ENCODE measurements at regions not wholly inside any gene's neighbourhood (a gene's known extent, or its start where the extent isn't known, plus 50 kb on each side); places are given as distances from the start of the nearest gene placed in this dataset.
"Not testable (repeated sequence)": the region's sequence is repeated elsewhere in the genome, so short reads cannot be mapped to it uniquely, and the experiment has no call there.

DNA sequence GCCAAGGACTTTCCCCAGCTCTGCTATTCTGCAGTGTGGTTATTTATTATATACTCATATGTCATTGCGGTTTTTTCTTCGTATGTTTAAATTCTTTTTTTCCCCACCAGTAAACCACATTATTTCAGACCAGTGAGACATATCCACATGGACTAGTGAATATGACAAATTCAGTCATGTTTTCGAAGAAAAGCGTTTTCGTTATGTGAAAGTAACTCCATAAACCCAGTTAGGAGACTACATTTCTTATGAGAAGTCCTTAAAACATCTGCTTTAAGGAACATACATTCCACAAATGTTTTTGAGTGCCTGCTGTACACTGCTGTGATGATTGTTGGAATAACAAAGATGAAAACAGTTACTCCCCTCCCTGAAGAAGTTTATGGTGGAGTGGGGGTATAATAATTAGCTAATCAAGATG is 591.8 kb upstream of the CLINT1 start:
- Mint-ChIP-seq H3K4me1 (ENCODE audit: low read depth in 2 of 2) (no peaks in the 10 kb centered on the region), H3K27me3 (peaks cover 10% of the 10 kb centered on the region in 2 donors), H3K9me3 (peaks cover 4 to 5% of the 10 kb centered on the region in 2 donors), H3K4me3 (no peak overlapping the region), H3K27ac (no peak overlapping the region), H3K36me3 (ENCODE audit: insufficient read depth) (no peaks in the 10 kb centered on the region)
- DNase-seq (no peak), ATAC-seq (replicated peaks) (no peak)

DNA sequence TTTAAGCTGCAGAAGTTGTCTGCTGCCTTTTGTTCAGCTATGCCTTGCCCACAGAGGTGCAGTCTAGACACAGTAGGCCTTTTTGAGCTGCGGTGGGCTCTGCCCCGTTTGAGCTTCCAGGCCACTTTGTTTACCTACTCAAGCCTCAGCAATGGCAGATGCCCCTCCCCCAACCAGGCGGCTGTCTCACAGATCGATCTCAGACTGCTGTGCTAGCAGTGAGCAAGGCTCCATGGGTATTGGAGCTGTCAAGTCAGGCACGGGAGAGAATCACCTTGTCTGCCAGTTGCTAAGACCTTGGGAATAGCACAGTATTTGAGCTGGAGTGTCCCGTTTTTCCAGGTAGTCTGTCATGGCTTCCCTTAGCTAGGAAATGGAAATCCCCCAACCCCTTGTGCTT is 587.8 kb upstream of the CLINT1 start:
- not testable (repeated sequence) for H3K4me1 Mint-ChIP-seq (ENCODE audit: low read depth in 2 of 2); H3K27ac Mint-ChIP-seq; H3K9me3 Mint-ChIP-seq; ATAC-seq (replicated peaks); H3K4me3 Mint-ChIP-seq; H3K36me3 Mint-ChIP-seq (ENCODE audit: insufficient read depth); DNase-seq
- H3K27me3 Mint-ChIP-seq: peaks cover 10% of the 10 kb centered on the region in 2 donors

DNA sequence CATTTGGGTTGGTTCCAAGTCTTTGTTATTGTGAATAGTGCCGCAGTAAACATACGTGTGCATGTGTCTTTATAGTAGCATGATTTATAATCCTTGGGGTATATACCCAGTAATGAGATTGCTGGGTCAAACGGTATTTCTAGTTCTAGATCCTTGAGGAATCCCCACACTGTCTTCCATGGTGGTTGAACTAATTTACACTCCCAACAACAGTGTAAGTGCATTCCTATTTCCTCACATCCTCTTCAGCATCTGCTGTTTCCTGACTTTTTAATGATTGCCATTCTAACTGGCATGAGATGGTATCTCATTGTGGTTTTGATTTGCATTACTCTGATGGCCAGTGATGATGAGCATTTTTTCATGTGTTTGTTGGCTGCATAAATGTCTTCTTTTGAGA is 580.3 kb upstream of the CLINT1 start:
- not testable (repeated sequence) for DNase-seq; H3K27ac Mint-ChIP-seq; H3K4me3 Mint-ChIP-seq; H3K27me3 Mint-ChIP-seq; H3K36me3 Mint-ChIP-seq (ENCODE audit: insufficient read depth); H3K4me1 Mint-ChIP-seq (ENCODE audit: low read depth in 2 of 2); H3K9me3 Mint-ChIP-seq; ATAC-seq (replicated peaks)

DNA sequence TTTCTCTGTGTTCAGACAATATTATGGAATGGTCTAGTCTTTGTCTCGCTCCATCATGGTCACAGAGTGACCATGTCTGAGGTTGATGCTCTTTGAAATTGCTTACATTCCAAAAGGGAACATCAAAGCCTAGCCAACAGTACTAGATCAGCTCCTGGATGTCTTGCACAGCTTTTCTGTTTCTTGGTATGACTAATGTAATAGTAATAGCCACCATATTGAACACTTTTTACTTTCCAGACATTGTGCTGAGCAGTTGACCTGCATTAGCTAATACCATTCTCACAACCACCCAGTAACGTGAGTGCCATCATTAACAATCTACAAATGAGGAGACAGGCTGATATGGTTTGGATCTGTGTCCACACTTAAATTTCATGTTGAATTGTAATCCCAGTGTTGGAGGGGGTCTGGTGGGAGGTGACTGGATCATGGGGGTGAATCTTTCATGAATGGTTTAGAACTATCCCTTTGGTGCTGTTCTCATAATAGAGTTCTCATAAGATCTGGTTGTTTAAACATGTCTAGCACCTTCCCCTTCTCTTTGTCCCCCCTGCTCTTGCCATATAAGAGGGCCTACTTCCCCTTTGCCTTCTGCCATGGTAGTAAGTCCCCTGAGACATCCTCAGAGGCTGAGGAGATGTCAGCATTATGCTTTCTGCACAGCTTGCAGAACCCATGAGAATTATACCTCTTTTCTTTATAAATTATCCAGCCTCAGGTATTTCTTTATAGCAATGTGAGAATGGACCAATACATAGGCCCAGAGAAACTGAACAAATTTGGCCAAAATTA is 577.5 kb upstream of the CLINT1 start:
- no peak overlapping the region for H3K27ac Mint-ChIP-seq
- H3K4me3 Mint-ChIP-seq: no peak overlapping the region
- no peaks in the 10 kb centered on the region for H3K27me3 Mint-ChIP-seq
- ATAC-seq (replicated peaks) (no peak), DNase-seq (no peak)
- H3K4me1 Mint-ChIP-seq (ENCODE audit: low read depth in 2 of 2): peaks cover 4 to 7% of the 10 kb centered on the region in 2 donors
- H3K9me3 Mint-ChIP-seq: peaks cover 0 to 4% of the 10 kb centered on the region in 2 donors
- H3K36me3 Mint-ChIP-seq (ENCODE audit: insufficient read depth): no peaks in the 10 kb centered on the region

DNA sequence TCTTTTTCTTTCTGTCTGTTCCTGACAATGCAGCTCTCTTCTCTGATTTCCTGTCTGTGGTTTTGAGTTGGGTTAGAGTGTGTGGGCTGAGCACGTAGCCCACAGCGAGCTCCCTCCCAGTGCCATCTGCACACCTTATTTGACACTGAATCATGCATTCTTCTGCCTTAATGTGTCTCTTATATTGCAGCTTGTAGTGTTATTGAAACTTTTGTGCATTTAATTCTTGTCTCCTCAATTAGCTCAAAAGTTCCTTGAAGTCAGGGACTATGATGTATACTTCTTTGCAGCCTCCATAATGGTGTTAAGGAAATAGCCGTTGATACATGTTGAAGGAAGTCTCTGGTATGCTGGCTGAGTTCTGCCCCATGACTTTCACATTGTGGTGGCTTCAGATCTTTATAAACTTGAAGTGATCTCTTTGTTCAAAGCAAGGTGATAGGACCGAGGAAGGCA is 576.2 kb upstream of the CLINT1 start:
- peaks cover 4 to 7% of the 10 kb centered on the region in 2 donors for H3K4me1 Mint-ChIP-seq (ENCODE audit: low read depth in 2 of 2)
- H3K27ac Mint-ChIP-seq: no peak overlapping the region
- no peaks in the 10 kb centered on the region for H3K27me3 Mint-ChIP-seq
- no peak for DNase-seq
- no peaks in the 10 kb centered on the region for H3K36me3 Mint-ChIP-seq (ENCODE audit: insufficient read depth)
- peak overlapping the region in 1 of 2 donors; percentile 51 for H3K4me3 Mint-ChIP-seq
- peaks cover 0 to 4% of the 10 kb centered on the region in 2 donors for H3K9me3 Mint-ChIP-seq
- ATAC-seq (replicated peaks): peak; percentile 16

DNA sequence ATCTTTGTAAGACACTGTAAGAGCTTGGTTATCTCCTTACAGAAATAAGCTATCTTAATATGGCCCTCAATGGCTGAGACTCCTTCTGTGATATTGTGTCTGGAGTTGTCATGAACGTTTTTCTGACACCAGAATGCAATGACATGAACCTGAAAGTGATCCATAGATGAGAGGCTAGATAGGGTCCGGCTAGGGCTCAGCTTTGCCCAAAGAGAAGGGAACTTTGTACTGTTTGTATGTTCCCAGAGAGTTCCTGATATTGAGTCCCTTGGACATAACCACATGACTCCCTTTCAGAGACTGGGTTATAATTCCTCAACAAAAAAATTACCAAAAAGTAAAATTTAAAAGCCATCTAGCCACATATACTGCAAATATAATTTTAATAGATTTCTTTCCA is 575.8 kb upstream of the CLINT1 start:
- Mint-ChIP-seq H3K9me3 (peaks cover 1 to 4% of the 10 kb centered on the region in 2 donors), H3K4me3 (no peak overlapping the region), H3K36me3 (ENCODE audit: insufficient read depth) (no peaks in the 10 kb centered on the region), H3K4me1 (ENCODE audit: low read depth in 2 of 2) (peaks cover 4 to 7% of the 10 kb centered on the region in 2 donors), H3K27ac (no peak overlapping the region), H3K27me3 (no peaks in the 10 kb centered on the region)
- ATAC-seq (replicated peaks): no peak
- no peak for DNase-seq

DNA sequence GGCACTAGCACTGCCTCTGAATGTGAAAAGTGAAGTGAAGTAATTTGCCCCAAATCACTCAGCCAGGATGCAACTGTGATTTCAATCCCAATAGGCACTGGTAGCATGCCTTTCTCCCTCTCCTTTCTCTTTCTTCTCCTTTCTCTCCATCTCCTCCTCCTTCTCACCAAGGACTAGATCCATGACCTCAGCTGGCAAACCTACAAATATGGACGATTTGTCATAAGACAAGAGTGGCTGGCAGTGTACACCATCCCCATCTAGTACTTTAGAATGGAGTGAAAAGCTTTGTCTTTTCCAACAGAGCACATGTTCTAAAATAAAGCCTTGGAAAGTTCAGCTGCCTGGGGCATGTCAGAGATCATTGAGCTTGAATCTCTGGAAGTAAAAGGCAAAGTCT is 574.7 kb upstream of the CLINT1 start:
- Mint-ChIP-seq H3K36me3 (ENCODE audit: insufficient read depth) (no peaks in the 10 kb centered on the region), H3K9me3 (peaks cover 4 to 7% of the 10 kb centered on the region in 2 donors), H3K27ac (no peak overlapping the region), H3K4me1 (ENCODE audit: low read depth in 2 of 2) (peaks cover 4 to 7% of the 10 kb centered on the region in 2 donors), H3K27me3 (peaks cover 0 to 3% of the 10 kb centered on the region in 2 donors), H3K4me3 (no peak overlapping the region)
- ATAC-seq (replicated peaks) (no peak), DNase-seq (no peak)

DNA sequence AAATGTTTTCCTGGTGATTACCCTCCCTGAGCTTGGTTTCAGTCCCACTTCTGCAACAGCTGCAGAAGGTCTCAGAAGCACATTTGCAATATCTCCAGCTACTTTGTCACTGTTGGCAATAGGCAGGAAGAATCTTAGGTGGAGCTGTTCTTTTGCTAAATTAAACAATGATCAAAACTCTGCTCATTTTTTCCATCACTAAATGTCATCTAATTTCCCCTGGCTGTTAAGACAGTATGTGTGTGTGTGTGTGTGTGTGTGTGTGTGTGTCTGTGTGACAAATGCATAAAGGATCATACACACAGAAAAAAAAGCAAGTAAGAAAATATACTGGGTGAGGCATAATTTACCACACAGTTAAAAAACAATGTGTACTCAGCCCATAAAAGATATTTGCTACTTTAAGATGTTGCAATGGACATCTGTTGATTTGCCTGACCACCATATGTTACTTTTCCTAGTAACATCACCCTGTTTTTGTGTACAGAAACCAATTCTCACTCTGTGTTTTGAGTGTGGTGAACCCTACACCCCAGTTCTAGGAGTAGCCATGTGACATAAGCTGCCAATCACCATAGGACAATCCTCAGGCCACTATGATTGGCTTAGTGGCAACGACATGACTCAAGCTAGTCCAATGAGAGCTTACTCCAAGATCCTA is 572.6 kb upstream of the CLINT1 start:
- Mint-ChIP-seq H3K36me3 (ENCODE audit: insufficient read depth) (no peaks in the 10 kb centered on the region), H3K9me3 (peaks cover 4 to 7% of the 10 kb centered on the region in 2 donors), H3K27me3 (peaks cover 0 to 10% of the 10 kb centered on the region in 2 donors), H3K4me3 (no peak overlapping the region), H3K4me1 (ENCODE audit: low read depth in 2 of 2) (peaks cover 4 to 7% of the 10 kb centered on the region in 2 donors), H3K27ac (no peak overlapping the region)
- DNase-seq: no peak
- ATAC-seq (replicated peaks): no peak

DNA sequence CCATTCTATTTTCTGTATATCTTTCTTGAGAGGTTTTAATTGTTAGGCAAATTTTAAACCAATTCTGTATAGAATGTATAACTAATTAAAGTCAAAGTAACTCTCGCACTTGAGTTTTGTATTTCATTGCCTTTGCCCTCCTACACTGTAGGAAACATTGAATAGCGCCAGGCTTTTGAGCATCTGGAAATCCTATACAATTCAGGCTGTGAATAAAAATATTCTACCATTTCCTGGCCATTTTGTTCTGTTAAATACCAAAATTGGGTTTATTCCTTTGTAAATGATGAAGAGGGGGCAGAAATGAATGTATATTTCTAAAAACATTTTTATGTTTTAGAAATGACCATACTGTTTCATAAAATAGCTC is 571.8 kb upstream of the CLINT1 start:
- H3K27me3 Mint-ChIP-seq: peaks cover 0 to 10% of the 10 kb centered on the region in 2 donors
- peaks cover 4 to 7% of the 10 kb centered on the region in 2 donors for H3K9me3 Mint-ChIP-seq
- H3K27ac Mint-ChIP-seq: no peak overlapping the region
- H3K4me3 Mint-ChIP-seq: no peak overlapping the region
- peaks cover 4 to 5% of the 10 kb centered on the region in 2 donors for H3K4me1 Mint-ChIP-seq (ENCODE audit: low read depth in 2 of 2)
- DNase-seq (no peak), ATAC-seq (replicated peaks) (no peak)
- H3K36me3 Mint-ChIP-seq (ENCODE audit: insufficient read depth): no peaks in the 10 kb centered on the region

DNA sequence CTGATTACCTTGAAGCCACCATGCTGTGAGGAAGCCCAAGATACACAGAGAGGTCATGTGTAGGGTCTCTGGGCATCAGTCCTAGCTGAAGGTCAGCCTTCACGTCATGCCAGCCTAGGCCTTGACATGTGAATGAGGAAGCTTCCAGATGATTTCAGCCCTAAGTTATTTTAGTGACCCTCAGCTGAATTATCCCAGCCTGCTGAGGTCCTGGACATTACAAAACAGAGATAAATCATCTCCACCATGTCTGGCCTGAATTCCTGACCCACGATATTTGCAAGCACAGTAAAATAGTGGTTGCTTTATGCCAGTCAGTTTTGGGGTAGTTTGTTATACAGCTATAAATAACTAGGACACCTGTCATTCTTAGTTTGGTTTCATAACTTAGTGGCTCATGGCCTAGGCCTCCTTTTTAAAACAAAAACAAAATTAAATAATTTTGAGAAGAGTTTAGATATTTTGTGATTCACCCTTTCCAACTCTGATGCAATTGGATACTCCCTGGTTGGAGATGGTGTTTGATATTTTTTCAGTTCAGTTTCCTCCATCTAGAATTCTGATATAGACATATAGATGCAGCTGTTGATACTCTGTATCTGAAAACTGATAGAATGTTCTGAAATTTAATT is 571.3 kb upstream of the CLINT1 start:
- no peak overlapping the region for H3K27ac Mint-ChIP-seq
- no peak for ATAC-seq (replicated peaks)
- H3K4me3 Mint-ChIP-seq: no peak overlapping the region
- DNase-seq: no peak
- H3K9me3 Mint-ChIP-seq: peaks cover 4 to 7% of the 10 kb centered on the region in 2 donors
- peaks cover 3% of the 10 kb centered on the region in 2 donors for H3K4me1 Mint-ChIP-seq (ENCODE audit: low read depth in 2 of 2)
- H3K36me3 Mint-ChIP-seq (ENCODE audit: insufficient read depth): no peaks in the 10 kb centered on the region
- H3K27me3 Mint-ChIP-seq: peaks cover 0 to 10% of the 10 kb centered on the region in 2 donors

DNA sequence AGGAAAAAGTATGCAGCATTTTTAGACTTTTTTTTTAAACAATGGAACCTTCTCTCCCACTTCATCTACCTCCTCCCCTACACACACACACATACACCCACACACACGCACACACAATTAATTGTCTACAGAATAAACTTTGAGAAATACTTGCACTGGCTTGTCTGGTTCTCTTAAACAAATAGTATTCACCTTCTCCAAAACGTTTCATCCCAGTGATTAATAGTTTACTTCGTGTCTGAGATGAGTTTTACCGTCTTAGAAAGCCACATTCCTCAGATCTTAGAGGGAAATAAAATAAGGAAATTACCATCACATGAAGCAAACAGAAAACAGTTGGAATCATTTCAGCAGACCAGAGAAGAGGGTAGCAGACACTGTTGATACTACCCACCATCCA is 570.6 kb upstream of the CLINT1 start:
- no peak for ATAC-seq (replicated peaks)
- no peaks in the 10 kb centered on the region for H3K4me1 Mint-ChIP-seq (ENCODE audit: low read depth in 2 of 2)

DNA sequence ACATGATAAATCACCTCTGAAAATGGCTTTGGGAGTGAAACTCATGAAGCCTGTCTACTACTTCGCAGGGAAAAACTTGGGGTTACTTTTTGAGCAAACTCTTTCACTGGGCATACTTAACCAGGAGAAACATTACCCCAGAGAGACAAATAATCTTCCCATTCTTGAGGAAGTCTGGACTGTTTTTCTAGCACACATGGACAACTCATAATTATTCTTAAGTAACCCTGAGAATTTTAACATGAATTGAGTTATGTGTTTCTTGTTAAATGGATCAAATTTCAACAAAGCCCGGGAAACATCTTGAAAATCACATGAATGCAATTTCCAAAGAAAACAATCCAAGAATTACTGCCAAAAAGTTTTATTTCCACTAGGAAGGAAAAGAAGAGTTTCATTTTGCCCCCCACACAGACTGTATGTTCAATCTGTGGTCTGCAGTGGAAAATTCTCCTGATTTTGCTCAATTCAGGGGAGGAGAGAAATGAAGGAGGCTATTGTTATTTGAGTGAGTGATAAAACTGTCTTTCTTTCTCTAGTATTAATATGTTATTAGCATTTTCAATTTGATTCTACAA is 564.8 kb upstream of the CLINT1 start:
- Mint-ChIP-seq H3K9me3 (peaks cover 0 to 8% of the 10 kb centered on the region in 2 donors), H3K4me1 (ENCODE audit: low read depth in 2 of 2) (no peaks in the 10 kb centered on the region), H3K36me3 (ENCODE audit: insufficient read depth) (no peaks in the 10 kb centered on the region), H3K27ac (no peak overlapping the region), H3K4me3 (no peak overlapping the region), H3K27me3 (peaks cover 0 to 23% of the 10 kb centered on the region in 2 donors)
- DNase-seq (no peak), ATAC-seq (replicated peaks) (no peak)

More for the DNA sequence above, 570.6 kb upstream of the CLINT1 start:
- H3K27me3 Mint-ChIP-seq: peaks cover 0 to 10% of the 10 kb centered on the region in 2 donors
- H3K4me3 Mint-ChIP-seq: no peak overlapping the region
- DNase-seq: no peak
- H3K9me3 Mint-ChIP-seq: peaks cover 4 to 7% of the 10 kb centered on the region in 2 donors
- no peak overlapping the region for H3K27ac Mint-ChIP-seq
- H3K36me3 Mint-ChIP-seq (ENCODE audit: insufficient read depth): no peaks in the 10 kb centered on the region

Measured in effector memory CD8-positive, alpha-beta T cell (primary cell).